HCT116 (cell line): ENCODE measurements at regions not wholly inside any gene's neighbourhood (a gene's known extent, or its start where the extent isn't known, plus 50 kb on each side); places are given as distances from the start of the nearest gene placed in this dataset.

Source experiments
- ATAC-seq: fragments of 200-7000 bp; cut with Tn5 transposase; 2 replicates; pipeline ENCODE4 v1.9.1; 2020; ENCODE audit warnings: mild to moderate bottlenecking, moderate library complexity
- BruUV-seq: library from RNA; stranded (reverse); fragments of 400-500 nt; replicated peaks from 2 replicates; lab custom pipeline; 2021; lab: Mats Ljungman, UMichigan
- CTCF ChIA-PET: fragments of 300-600 bp; sonication (Branson Sonifier 250); formaldehyde crosslinking; loops from one replicate; lab custom pipeline; 2021; ENCODE audit warnings: antibody characterized with exemption; lab: Charles Lee
- POLR2A ChIA-PET: fragments of 300-600, 350-600 bp; sonication (Branson Sonifier 250); formaldehyde crosslinking; loops from one replicate; lab custom pipeline; 2021; ENCODE audit warnings: antibody characterized with exemption; lab: Charles Lee
- RAD21 ChIA-PET, 2 experiments: fragments of 300-600 bp; sonication (Branson Sonifier 250); formaldehyde crosslinking; loops; one replicate each; lab custom pipeline; 2023; ENCODE audit warnings: low total read pairs in 2 of 2; ENCODE audit not compliant: uncharacterized antibody in 2 of 2, unreplicated experiment in 2 of 2, low non-redundant PET in 1 of 2; lab: Charles Lee
- DNase-seq: peaks from one replicate; pipeline ENCODE4 v3.0.0-alpha.2; 2010; ENCODE audit warnings: low read depth, low spot score
- H2AFZ ChIP-seq: fragments of 200-600 bp; shearing (Covaris generic), sonication (generic); 2 replicates; pipeline ENCODE4 v1.6.1; 2017; ENCODE audit warnings: low read depth, mixed run types, mixed read lengths, antibody characterized with exemption, low read length; ENCODE audit not compliant: poor library complexity, severe bottlenecking
- H3K27ac ChIP-seq: 2 replicates; pipeline ENCODE4 v1.5.1; 2012; ENCODE audit warnings: low read depth, low read length
- H3K27me3 ChIP-seq: fragments of 200-600 bp; sonication (generic); 2 replicates; pipeline ENCODE4 v1.6.1; 2016; ENCODE audit warnings: mixed run types, low read length, mixed read lengths; ENCODE audit not compliant: insufficient read depth
- H3K36me3 ChIP-seq, 2 experiments: fragments of 200-500 bp in 1 of 2; fragments of 200-600 bp in 1 of 2; sonication (Bioruptor generic) in 1 of 2; sonication (generic) in 1 of 2; 2 replicates each; pipeline versions ENCODE4 v1.5.1 to v1.6.1; 2014 to 2016; ENCODE audit warnings: low read length in 2 of 2, inconsistent platforms in 1 of 2, mixed read lengths in 1 of 2, mixed run types in 1 of 2; ENCODE audit not compliant: insufficient read depth in 2 of 2, control insufficient read depth in 1 of 2
- H3K4me1 ChIP-seq, 2 experiments: fragments of 200-600 bp in 1 of 2; sonication (generic) in 1 of 2; 2 replicates each; pipeline versions ENCODE4 v1.5.1 to v1.6.1; 2012 to 2017; ENCODE audit warnings: low read length in 2 of 2, inconsistent platforms in 1 of 2, mild to moderate bottlenecking in 1 of 2, mixed read lengths in 1 of 2, mixed run types in 1 of 2, moderate library complexity in 1 of 2; ENCODE audit not compliant: insufficient read depth in 2 of 2, control insufficient read depth in 1 of 2
- H3K4me2 ChIP-seq: fragments of 200-600 bp; sonication (generic); 2 replicates; pipeline ENCODE4 v1.6.1; 2017; ENCODE audit warnings: mixed run types, low read length, mixed read lengths
- H3K4me3 ChIP-seq, 2 experiments: fragments of 200-600 bp in 1 of 2; sonication (generic) in 1 of 2; replicated peaks in 1 of 2; 2 replicates each; pipeline ENCODE4 v1.5.1; 2011 to 2016; ENCODE audit warnings: low read length in 2 of 2, control low read depth in 1 of 2, low read depth in 1 of 2, mild to moderate bottlenecking in 1 of 2, mixed read lengths in 1 of 2, mixed run types in 1 of 2
- H3K79me2 ChIP-seq: fragments of 200-600 bp; sonication (generic); 2 replicates; pipeline ENCODE4 v1.6.1; 2017; ENCODE audit warnings: mild to moderate bottlenecking, mixed run types, low read length, moderate library complexity, mixed read lengths; ENCODE audit not compliant: insufficient read depth
- H3K9ac ChIP-seq: fragments of 200-600 bp; sonication (generic); 2 replicates; pipeline ENCODE4 v1.6.1; 2016; ENCODE audit warnings: low read length, mixed read lengths
- H3K9me2 ChIP-seq: fragments of 200-600 bp; sonication (generic), shearing (Covaris generic); 2 replicates; pipeline ENCODE4 v1.6.1; 2017; ENCODE audit warnings: mixed run types, mild to moderate bottlenecking, moderate library complexity; ENCODE audit not compliant: insufficient read depth
- H3K9me3 ChIP-seq, 2 experiments: fragments of 200-500 bp in 1 of 2; fragments of 200-600 bp in 1 of 2; sonication (Bioruptor generic) in 1 of 2; sonication (generic) in 1 of 2; 2 replicates each; pipeline ENCODE4 v1.6.1; 2014 to 2017; ENCODE audit warnings: low read length in 2 of 2, mixed read lengths in 2 of 2, inconsistent platforms in 1 of 2, low read depth in 1 of 2, mild to moderate bottlenecking in 1 of 2, mixed run types in 1 of 2, moderate library complexity in 1 of 2; ENCODE audit not compliant: control insufficient read depth in 1 of 2, insufficient read depth in 1 of 2
- H4K20me1 ChIP-seq: fragments of 200-600 bp; sonication (generic), shearing (Covaris generic); 2 replicates; pipeline ENCODE4 v1.6.1; 2017; ENCODE audit warnings: mixed run types, mild to moderate bottlenecking, moderate library complexity; ENCODE audit not compliant: insufficient read depth
- CEBPB ChIP-seq: IDR thresholded peaks from 2 replicates; pipeline ENCODE4 v1.6.1; 2012; ENCODE audit warnings: low read depth
- EGR1 ChIP-seq: IDR thresholded peaks from 2 replicates; pipeline ENCODE4 v1.6.1; 2012; ENCODE audit warnings: low read depth
- POLR2A ChIP-seq: IDR thresholded peaks from 2 replicates; pipeline ENCODE4 v1.7.0; 2011; ENCODE audit warnings: borderline replicate concordance; ENCODE audit not compliant: insufficient read depth, insufficient read length; ENCODE audit errors: extremely low read depth
- POLR2AphosphoS5 ChIP-seq: IDR thresholded peaks from 2 replicates; pipeline ENCODE4 v1.6.1; 2011; ENCODE audit warnings: mild to moderate bottlenecking, low read depth, low read length, moderate library complexity
- SIN3A ChIP-seq: IDR thresholded peaks from 2 replicates; pipeline ENCODE4 v1.6.1; 2012; ENCODE audit warnings: low read depth
- intact Hi-C: fragments of 100-400 bp; cut with micrococcal nuclease; formaldehyde crosslinking; loops from 2 replicates; pipeline ENCODE4 v1.10.0; 2022
- TF ChIP-seq, protein P1 (sequence below): IDR thresholded peaks from 2 replicates; pipeline ENCODE4 v1.6.1; 2012; ENCODE audit warnings: low read depth

DNA sequence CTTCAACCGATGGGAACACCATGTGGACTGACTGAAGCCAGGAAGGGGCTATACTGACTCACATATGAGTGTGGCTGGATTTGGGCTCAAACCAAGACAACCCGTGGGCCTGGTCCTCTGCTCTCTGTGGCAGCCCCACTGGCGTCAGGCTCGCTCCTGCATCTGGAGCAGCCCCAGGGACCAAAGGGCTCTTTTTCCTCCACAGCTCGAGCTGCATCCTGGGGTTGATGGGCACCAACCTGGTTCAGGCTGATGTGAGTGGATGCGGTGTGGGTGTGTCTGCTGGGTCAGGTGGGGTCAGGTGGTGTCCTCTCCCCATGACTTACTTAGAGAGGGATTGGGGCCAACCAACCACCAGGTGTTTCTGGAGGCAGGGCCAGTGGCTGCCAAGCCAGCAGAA is 303.0 kb upstream of the AJAP1 start:
- BruUV-seq, result no TSS peak
- H2AFZ ChIP-seq, result no peak overlapping the region
- ChIA-PET POLR2A (no interaction called here), CTCF (no interaction called here)
- H3K9me3 ChIP-seq, result no peaks in the 10 kb centered on the region
- no peak overlapping the region for H3K9ac ChIP-seq
- ATAC-seq, result no peak
- no peaks in the 10 kb centered on the region for H3K79me2 ChIP-seq
- H3K27ac ChIP-seq, result no peak overlapping the region
- intact Hi-C loops, result no loop called here
- no peak overlapping the region for H3K4me2 ChIP-seq
- DNase-seq, result no peak
- no peak overlapping the region for H3K4me3 ChIP-seq
- H3K27me3 ChIP-seq, result no peaks in the 10 kb centered on the region
- H3K36me3 ChIP-seq, result no peaks in the 10 kb centered on the region
- no peaks in the 10 kb centered on the region for H3K9me2 ChIP-seq
- H3K4me1 ChIP-seq, result no peaks in the 10 kb centered on the region
- TF ChIP-seq POLR2AphosphoS5 (no peak), SIN3A (no peak), EGR1 (no peak), POLR2A (no peak), CEBPB (no peak)
- TF ChIP-seq, protein P1, sequence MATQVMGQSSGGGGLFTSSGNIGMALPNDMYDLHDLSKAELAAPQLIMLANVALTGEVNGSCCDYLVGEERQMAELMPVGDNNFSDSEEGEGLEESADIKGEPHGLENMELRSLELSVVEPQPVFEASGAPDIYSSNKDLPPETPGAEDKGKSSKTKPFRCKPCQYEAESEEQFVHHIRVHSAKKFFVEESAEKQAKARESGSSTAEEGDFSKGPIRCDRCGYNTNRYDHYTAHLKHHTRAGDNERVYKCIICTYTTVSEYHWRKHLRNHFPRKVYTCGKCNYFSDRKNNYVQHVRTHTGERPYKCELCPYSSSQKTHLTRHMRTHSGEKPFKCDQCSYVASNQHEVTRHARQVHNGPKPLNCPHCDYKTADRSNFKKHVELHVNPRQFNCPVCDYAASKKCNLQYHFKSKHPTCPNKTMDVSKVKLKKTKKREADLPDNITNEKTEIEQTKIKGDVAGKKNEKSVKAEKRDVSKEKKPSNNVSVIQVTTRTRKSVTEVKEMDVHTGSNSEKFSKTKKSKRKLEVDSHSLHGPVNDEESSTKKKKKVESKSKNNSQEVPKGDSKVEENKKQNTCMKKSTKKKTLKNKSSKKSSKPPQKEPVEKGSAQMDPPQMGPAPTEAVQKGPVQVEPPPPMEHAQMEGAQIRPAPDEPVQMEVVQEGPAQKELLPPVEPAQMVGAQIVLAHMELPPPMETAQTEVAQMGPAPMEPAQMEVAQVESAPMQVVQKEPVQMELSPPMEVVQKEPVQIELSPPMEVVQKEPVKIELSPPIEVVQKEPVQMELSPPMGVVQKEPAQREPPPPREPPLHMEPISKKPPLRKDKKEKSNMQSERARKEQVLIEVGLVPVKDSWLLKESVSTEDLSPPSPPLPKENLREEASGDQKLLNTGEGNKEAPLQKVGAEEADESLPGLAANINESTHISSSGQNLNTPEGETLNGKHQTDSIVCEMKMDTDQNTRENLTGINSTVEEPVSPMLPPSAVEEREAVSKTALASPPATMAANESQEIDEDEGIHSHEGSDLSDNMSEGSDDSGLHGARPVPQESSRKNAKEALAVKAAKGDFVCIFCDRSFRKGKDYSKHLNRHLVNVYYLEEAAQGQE, result no peak
- TF ChIP-seq, all 23 proteins: peak for 0
- RAD21 ChIA-PET, result no interaction called here
- H4K20me1 ChIP-seq, result no peaks in the 10 kb centered on the region
